ENCODE measurements at regions not wholly inside any gene's neighbourhood (a gene's known extent, or its start where the extent isn't known, plus 50 kb on each side); places are given as distances from the start of the nearest gene placed in this dataset.

GRCh38 chr4:115374621-115375020, 261.2 kb upstream of the NDST4 start:
- no peak for DNase-seq

- no peak for DNase-seq
These were observed 257.1 kb upstream of the NDST4 start for GRCh38 chr4:115370490-115370889.

- no peak for DNase-seq
These were observed 256.6 kb upstream of the NDST4 start for GRCh38 chr4:115370012-115370411.

- no peak for DNase-seq
These were observed 253.0 kb upstream of the NDST4 start for GRCh38 chr4:115366390-115366789.

- no peak for DNase-seq
These were observed 251.8 kb upstream of the NDST4 start for GRCh38 chr4:115365185-115365584.

GRCh38 chr4:115361781-115362180, 248.4 kb upstream of the NDST4 start:
- no peak for DNase-seq

GRCh38 chr4:115360431-115360830, 247.0 kb upstream of the NDST4 start:
- no peak for DNase-seq

- DNase-seq, result no peak
These were observed 244.4 kb upstream of the NDST4 start for GRCh38 chr4:115357776-115358175.

GRCh38 chr4:115356176-115356575, 242.8 kb upstream of the NDST4 start:
- DNase-seq, result no peak

GRCh38 chr4:115355329-115355728, 241.9 kb upstream of the NDST4 start:
- no peak for DNase-seq

- DNase-seq, result no peak
These were observed 239.9 kb upstream of the NDST4 start for GRCh38 chr4:115353370-115353769.

GRCh38 chr4:115343171-115343570, 229.8 kb upstream of the NDST4 start:
- DNase-seq, result no peak

- no peak for DNase-seq
These were observed 221.5 kb upstream of the NDST4 start for GRCh38 chr4:115334736-115335411.

GRCh38 chr4:115332078-115332477, 218.7 kb upstream of the NDST4 start:
- no peak for DNase-seq

- DNase-seq, result no peak
These were observed 217.8 kb upstream of the NDST4 start for GRCh38 chr4:115331241-115331640.

- no peak for DNase-seq
These were observed 212.4 kb upstream of the NDST4 start for GRCh38 chr4:115325836-115326235.

- no peak for DNase-seq
These were observed 209.8 kb upstream of the NDST4 start for GRCh38 chr4:115323106-115323707.

GRCh38 chr4:115315182-115315581, 201.8 kb upstream of the NDST4 start:
- no peak for DNase-seq

- no peak for DNase-seq
These were observed 197.2 kb upstream of the NDST4 start for GRCh38 chr4:115310641-115311040.

GRCh38 chr4:115294717-115295116, 181.3 kb upstream of the NDST4 start:
- no peak for DNase-seq

- DNase-seq, result no peak
These were observed 179.7 kb upstream of the NDST4 start for GRCh38 chr4:115293093-115293462.

- DNase-seq, result no peak
These were observed 179.1 kb upstream of the NDST4 start for GRCh38 chr4:115292320-115293092.

GRCh38 chr4:115287426-115287825, 174.0 kb upstream of the NDST4 start:
- DNase-seq, result no peak

GRCh38 chr4:115279330-115279729, 165.9 kb upstream of the NDST4 start:
- DNase-seq, result no peak
